GM12873 (cell line): ENCODE measurements at regions not wholly inside any gene's neighbourhood (a gene's known extent, or its start where the extent isn't known, plus 50 kb on each side); places are given as distances from the start of the nearest gene placed in this dataset.

ENCODE experiments used
- TF ChIP-seq, protein P1 (sequence below): IDR thresholded peaks from 2 replicates; pipeline ENCODE4 v1.5.1; 2012; ENCODE audit warnings: low read depth, mild to moderate bottlenecking, moderate library complexity, low read length, control low read depth; ENCODE audit not compliant: insufficient read depth; ENCODE audit errors: missing control alignments

DNA sequence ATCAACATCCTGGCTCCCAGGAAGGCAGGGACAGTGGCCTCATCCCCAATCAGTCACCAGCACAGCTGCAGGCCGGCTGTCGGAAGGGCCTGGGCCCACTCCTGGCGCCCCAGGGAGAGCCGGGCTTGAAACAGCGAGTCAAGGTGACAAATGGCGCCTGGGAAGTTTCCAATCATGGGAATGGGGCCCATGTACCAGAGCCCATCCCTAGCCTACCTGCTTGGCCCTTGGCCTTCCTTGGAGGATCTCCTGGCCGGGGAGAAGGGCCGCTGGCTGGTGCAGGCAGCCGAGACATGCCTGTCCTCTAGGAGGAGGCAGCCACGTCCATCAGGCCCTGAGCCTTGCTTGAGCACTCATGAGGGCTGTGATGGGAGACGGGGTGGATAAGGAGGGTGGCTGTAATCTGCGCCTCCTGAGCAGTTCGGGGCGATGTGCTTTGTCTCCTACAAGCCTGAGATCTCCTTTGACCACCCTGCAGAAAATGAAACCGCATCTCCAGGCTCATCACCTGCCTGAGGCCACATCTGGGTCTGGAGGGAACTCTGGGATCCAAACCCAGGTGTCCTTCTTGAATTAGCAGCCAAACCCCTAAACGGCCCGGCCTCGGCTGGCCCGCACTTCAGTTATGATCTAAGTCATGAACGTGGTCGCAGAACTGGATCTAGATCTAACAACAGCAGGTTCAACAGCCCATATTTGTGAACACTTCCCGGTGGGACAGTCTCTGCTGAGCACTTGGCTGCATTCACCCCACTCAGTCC is 862.0 kb downstream of the TBC1D22A start:
- TF ChIP-seq, protein P1, sequence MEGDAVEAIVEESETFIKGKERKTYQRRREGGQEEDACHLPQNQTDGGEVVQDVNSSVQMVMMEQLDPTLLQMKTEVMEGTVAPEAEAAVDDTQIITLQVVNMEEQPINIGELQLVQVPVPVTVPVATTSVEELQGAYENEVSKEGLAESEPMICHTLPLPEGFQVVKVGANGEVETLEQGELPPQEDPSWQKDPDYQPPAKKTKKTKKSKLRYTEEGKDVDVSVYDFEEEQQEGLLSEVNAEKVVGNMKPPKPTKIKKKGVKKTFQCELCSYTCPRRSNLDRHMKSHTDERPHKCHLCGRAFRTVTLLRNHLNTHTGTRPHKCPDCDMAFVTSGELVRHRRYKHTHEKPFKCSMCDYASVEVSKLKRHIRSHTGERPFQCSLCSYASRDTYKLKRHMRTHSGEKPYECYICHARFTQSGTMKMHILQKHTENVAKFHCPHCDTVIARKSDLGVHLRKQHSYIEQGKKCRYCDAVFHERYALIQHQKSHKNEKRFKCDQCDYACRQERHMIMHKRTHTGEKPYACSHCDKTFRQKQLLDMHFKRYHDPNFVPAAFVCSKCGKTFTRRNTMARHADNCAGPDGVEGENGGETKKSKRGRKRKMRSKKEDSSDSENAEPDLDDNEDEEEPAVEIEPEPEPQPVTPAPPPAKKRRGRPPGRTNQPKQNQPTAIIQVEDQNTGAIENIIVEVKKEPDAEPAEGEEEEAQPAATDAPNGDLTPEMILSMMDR = no peak

- TF ChIP-seq, protein P1 = no peak
Measured at GRCh38 chr22:47623763-47624148, 861.3 kb downstream of the TBC1D22A start.

DNA sequence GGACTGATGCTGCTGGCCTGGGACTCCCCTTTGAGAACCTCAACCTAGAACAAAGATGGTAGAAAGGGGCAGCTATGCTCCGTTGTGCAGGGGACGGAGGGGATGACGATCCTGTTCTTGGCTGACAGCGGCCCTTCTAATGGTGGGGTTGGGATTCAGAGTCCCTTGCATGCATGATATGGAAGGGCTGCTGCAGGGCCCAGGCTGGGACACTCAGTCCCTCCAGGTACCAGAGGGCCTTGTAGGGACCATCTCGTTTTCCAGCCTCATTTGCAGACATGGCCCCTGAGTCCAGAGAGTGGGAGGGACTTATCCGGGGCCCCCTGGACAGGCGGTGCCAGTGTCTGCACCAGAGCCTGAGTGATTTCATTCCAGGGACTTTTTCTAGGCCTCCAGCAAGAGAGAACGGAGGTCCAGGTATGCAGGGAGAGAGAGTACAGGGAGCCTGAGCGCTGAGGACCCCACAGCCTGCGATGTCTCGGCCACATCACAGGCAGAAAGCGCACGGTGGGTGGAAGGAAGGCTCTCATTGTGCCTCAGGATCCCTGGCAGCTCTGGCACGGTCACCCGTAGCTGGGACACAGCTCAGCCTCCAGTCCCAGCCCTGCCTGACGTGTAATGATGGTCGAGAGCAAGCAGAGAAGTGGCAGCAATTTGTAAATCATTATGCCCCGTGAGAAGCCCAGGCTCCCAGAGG is 860.8 kb downstream of the TBC1D22A start:
- TF ChIP-seq, protein P1 = no peak

GRCh38 chr22:47622541-47622940 is 860.1 kb downstream of the TBC1D22A start:
- TF ChIP-seq, protein P1 = no peak

GRCh38 chr22:47621253-47621652 is 858.8 kb downstream of the TBC1D22A start:
- TF ChIP-seq, protein P1 = no peak

DNA sequence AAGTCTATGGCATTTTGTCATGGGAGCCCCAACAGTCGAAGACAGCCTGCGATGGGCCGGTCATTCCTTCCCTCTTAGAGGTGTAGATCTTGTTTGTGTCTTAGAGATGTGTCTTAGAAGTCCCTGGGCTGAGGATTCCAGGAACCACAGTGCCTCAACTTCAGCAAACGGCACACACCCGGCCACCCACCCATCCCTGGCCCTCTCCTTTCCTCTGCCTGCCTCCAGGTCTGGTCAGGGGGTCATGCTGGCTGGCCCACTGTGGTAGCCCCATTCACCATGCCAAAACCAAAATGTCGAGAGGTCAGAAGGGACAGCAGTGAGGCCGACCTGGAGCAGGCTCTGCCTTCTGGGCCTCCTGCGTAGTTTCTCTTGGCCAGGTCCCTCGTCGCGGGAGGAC is 857.9 kb downstream of the TBC1D22A start:
- TF ChIP-seq, protein P1 = no peak

GRCh38 chr22:47619631-47620030 is 857.2 kb downstream of the TBC1D22A start:
- TF ChIP-seq, protein P1 = no peak
